IMR-90 (cell line): ENCODE measurements at regions not wholly inside any gene's neighbourhood (a gene's known extent, or its start where the extent isn't known, plus 50 kb on each side); places are given as distances from the start of the nearest gene placed in this dataset.

ENCODE experiments used
- ATAC-seq: fragments of 200-7000 bp; cut with Tn5 transposase; 2 replicates; pipeline ENCODE4 v1.9.1; 2020; ENCODE audit warnings: low read depth, mild to moderate bottlenecking, moderate library complexity
- BruUV-seq: library from RNA; stranded (reverse); fragments of 400-500 nt; replicated peaks from 2 replicates; lab custom pipeline; 2021; lab: Mats Ljungman, UMichigan
- CTCF ChIA-PET: fragments of 300-600 bp; formaldehyde crosslinking; extraction: SDS; loops from one replicate; lab custom pipeline; 2021; ENCODE audit warnings: antibody characterized with exemption; lab: Yijun Ruan, JAX
- POLR2A ChIA-PET: fragments of 300-600 bp; sonication (Branson Sonifier 250); formaldehyde crosslinking; loops from one replicate; lab custom pipeline; 2022; ENCODE audit warnings: antibody characterized with exemption; ENCODE audit not compliant: unreplicated experiment; lab: Charles Lee
- DNase-seq: peaks from one replicate; pipeline ENCODE4 v3.0.0; 2013
- H2AFZ ChIP-seq: replicated peaks from 2 replicates; pipeline ENCODE3; 2013; ENCODE audit warnings: low read length, mild to moderate bottlenecking; ENCODE audit not compliant: poor library complexity
- H2AK5ac ChIP-seq: 2 replicates; pipeline ENCODE4 v1.6.1; 2013; ENCODE audit warnings: low read depth, low read length, inconsistent platforms
- H2AK9ac ChIP-seq: replicated peaks from 2 replicates; pipeline ENCODE3; 2013; ENCODE audit warnings: mild to moderate bottlenecking, low read depth, low read length, moderate library complexity; ENCODE audit not compliant: poor library complexity
- H2BK120ac ChIP-seq: 2 replicates; pipeline ENCODE4 v1.6.1; 2013; ENCODE audit warnings: low read depth, low read length, inconsistent platforms
- H2BK15ac ChIP-seq: 3 replicates; pipeline ENCODE4 v1.6.1; 2013; ENCODE audit warnings: low read depth, low read length, inconsistent platforms
- H2BK20ac ChIP-seq: 2 replicates; pipeline ENCODE4 v1.6.1; 2013; ENCODE audit warnings: low read depth, mild to moderate bottlenecking, inconsistent platforms, low read length, moderate library complexity
- H2BK5ac ChIP-seq: 2 replicates; pipeline ENCODE4 v1.6.1; 2013; ENCODE audit warnings: mild to moderate bottlenecking, low read depth, low read length, inconsistent platforms; ENCODE audit not compliant: poor library complexity, severe bottlenecking
- H3K14ac ChIP-seq: replicated peaks from 2 replicates; pipeline ENCODE4 v1.6.1; 2013; ENCODE audit warnings: low read depth, low read length, inconsistent platforms
- H3K18ac ChIP-seq: 2 replicates; pipeline ENCODE4 v1.6.1; 2013; ENCODE audit warnings: low read depth, low read length, control low read depth
- H3K23ac ChIP-seq: 2 replicates; pipeline ENCODE4 v1.6.1; 2013; ENCODE audit warnings: low read depth, low read length, inconsistent platforms
- H3K27ac ChIP-seq: 2 replicates; pipeline ENCODE4 v1.5.1; 2013; ENCODE audit warnings: mild to moderate bottlenecking, control low read depth, low read length; ENCODE audit not compliant: insufficient read depth
- H3K27me3 ChIP-seq: 2 replicates; pipeline ENCODE4 v1.6.1; 2013; ENCODE audit warnings: low read length; ENCODE audit not compliant: control insufficient read depth, insufficient read depth
- H3K36me3 ChIP-seq: 2 replicates; pipeline ENCODE4 v1.6.1; 2013; ENCODE audit warnings: low read length, mixed read lengths; ENCODE audit not compliant: control insufficient read depth, insufficient read depth
- H3K4ac ChIP-seq: 2 replicates; pipeline ENCODE4 v1.6.1; 2013; ENCODE audit warnings: low read depth, low read length, inconsistent platforms
- H3K4me1 ChIP-seq: 2 replicates; pipeline ENCODE4 v1.6.1; 2013; ENCODE audit warnings: low read length, mixed read lengths; ENCODE audit not compliant: control insufficient read depth, insufficient read depth
- H3K4me2 ChIP-seq: 2 replicates; pipeline ENCODE4 v1.6.1; 2013; ENCODE audit warnings: low read depth, mild to moderate bottlenecking, control low read depth, low read length, moderate library complexity
- H3K4me3 ChIP-seq: 2 replicates; pipeline ENCODE4 v1.5.1; 2013; ENCODE audit warnings: low read depth, mild to moderate bottlenecking, control low read depth, low read length, moderate library complexity; ENCODE audit not compliant: insufficient read depth
- H3K56ac ChIP-seq: 2 replicates; pipeline ENCODE4 v1.6.1; 2013; ENCODE audit warnings: low read length, inconsistent platforms; ENCODE audit not compliant: insufficient read depth; ENCODE audit errors: extremely low read depth
- H3K79me1 ChIP-seq, 2 experiments: 2 replicates each; pipeline ENCODE4 v1.6.1; 2013; ENCODE audit warnings: low read length in 2 of 2, inconsistent platforms in 1 of 2, low read depth in 1 of 2
- H3K9ac ChIP-seq: 2 replicates; pipeline ENCODE4 v1.6.1; 2013; ENCODE audit warnings: low read depth, low read length, control low read depth
- H3K9me1 ChIP-seq: 2 replicates; pipeline ENCODE4 v1.6.1; 2013; ENCODE audit warnings: low read length, inconsistent platforms; ENCODE audit not compliant: insufficient read depth
- H3K9me3 ChIP-seq: 2 replicates; pipeline ENCODE4 v1.6.1; 2013; ENCODE audit warnings: low read length; ENCODE audit not compliant: control insufficient read depth, insufficient read depth
- H4K20me1 ChIP-seq: 2 replicates; pipeline ENCODE4 v1.6.1; 2013; ENCODE audit warnings: low read length, inconsistent platforms; ENCODE audit not compliant: insufficient read depth
- H4K5ac ChIP-seq: 2 replicates; pipeline ENCODE4 v1.6.1; 2013; ENCODE audit warnings: mild to moderate bottlenecking, low read depth, low read length, control low read depth
- H4K8ac ChIP-seq, 2 experiments: 2 replicates each; pipeline ENCODE4 v1.6.1; 2013; ENCODE audit warnings: low read depth in 2 of 2, low read length in 2 of 2, control low read depth in 1 of 2, inconsistent platforms in 1 of 2
- H4K91ac ChIP-seq: 2 replicates; pipeline ENCODE4 v1.6.1; 2013; ENCODE audit warnings: low read depth, low read length, inconsistent platforms; ENCODE audit not compliant: insufficient read depth
- BHLHE40 ChIP-seq: fragments of 150-350 bp; IDR thresholded peaks from 2 replicates; pipeline ENCODE4 v1.6.1; 2016; ENCODE audit warnings: mild to moderate bottlenecking, low read depth, low read length
- CEBPB ChIP-seq: IDR thresholded peaks from 2 replicates; pipeline ENCODE4 v1.6.1; 2012; ENCODE audit warnings: low read depth, low read length, improper control_type of control experiment
- CHD1 ChIP-seq: IDR thresholded peaks from 2 replicates; pipeline ENCODE4 v1.6.1; 2012; ENCODE audit warnings: low read depth, low read length, improper control_type of control experiment
- FOS ChIP-seq: fragments of 150-350 bp; IDR thresholded peaks from 2 replicates; pipeline ENCODE4 v1.6.1; 2016; ENCODE audit warnings: low read depth, low read length
- MAFK ChIP-seq: IDR thresholded peaks from 2 replicates; pipeline ENCODE4 v1.6.1; 2012; ENCODE audit warnings: low read depth, low read length, improper control_type of control experiment
- MAZ ChIP-seq: IDR thresholded peaks from 2 replicates; pipeline ENCODE4 v1.6.1; 2012; ENCODE audit warnings: low read depth, mild to moderate bottlenecking, low read length, improper control_type of control experiment, moderate library complexity, borderline replicate concordance
- MXI1 ChIP-seq: IDR thresholded peaks from 2 replicates; pipeline ENCODE4 v1.6.1; 2012; ENCODE audit warnings: low read depth, mild to moderate bottlenecking, low read length, moderate library complexity, borderline replicate concordance
- NFE2L2 ChIP-seq: fragments of 150-350 bp; IDR thresholded peaks from 2 replicates; pipeline ENCODE4 v1.6.1; 2016; ENCODE audit warnings: low read depth, mild to moderate bottlenecking, low read length
- POLR2A ChIP-seq: IDR thresholded peaks from 2 replicates; pipeline ENCODE4 v1.6.1; 2012; ENCODE audit warnings: mild to moderate bottlenecking, low read depth, low read length
- RAD21 ChIP-seq: IDR thresholded peaks from 2 replicates; pipeline ENCODE4 v1.6.1; 2012; ENCODE audit warnings: low read length, improper control_type of control experiment
- RCOR1 ChIP-seq: IDR thresholded peaks from 2 replicates; pipeline ENCODE4 v1.6.1; 2012; ENCODE audit warnings: mild to moderate bottlenecking, low read length, improper control_type of control experiment; ENCODE audit not compliant: insufficient replicate concordance
- RFX5 ChIP-seq: IDR thresholded peaks from 2 replicates; pipeline ENCODE4 v1.8.0; 2012; ENCODE audit warnings: low read depth, mild to moderate bottlenecking, low read length, moderate library complexity
- SMC3 ChIP-seq: fragments of 150-350 bp; IDR thresholded peaks from 2 replicates; pipeline ENCODE4 v1.6.1; 2016; ENCODE audit warnings: low read depth, mild to moderate bottlenecking, antibody characterized with exemption, low read length, moderate library complexity
- USF2 ChIP-seq: fragments of 150-350 bp; IDR thresholded peaks from 2 replicates; pipeline ENCODE4 v1.6.1; 2017; ENCODE audit warnings: mild to moderate bottlenecking, antibody characterized with exemption, low read length, low read depth
- WGBS, 2 experiments: methylation state at CpG; one replicate each; pipeline versions ENCODE4 v1.1.5 to v1.1.7; 2013; ENCODE audit warnings: missing lambda C conversion rate in 2 of 2; ENCODE audit not compliant: insufficient read length in 1 of 2; ENCODE audit errors: extremely low coverage in 2 of 2; 5-methylcytosine and 5-hydroxymethylcytosine counted together
- dilution Hi-C: fragments of 300-500 bp; cut with HindIII; formaldehyde crosslinking; loops from one replicate; pipeline ENCODE4 v1.14.3; 2018; ENCODE audit warnings: low sequenced_read_pairs; ENCODE audit not compliant: unreplicated experiment
- in situ Hi-C: fragments of 300-500 bp; cut with MboI; formaldehyde crosslinking; loops from 3 replicates; pipeline ENCODE4 v1.14.3; 2019; ENCODE audit warnings: low sequenced_read_pairs, inconsistent platforms, mixed read lengths
- intact Hi-C: fragments of 100-400 bp; cut with micrococcal nuclease; formaldehyde crosslinking; loops from 2 replicates; pipeline ENCODE4 v1.10.0; 2022
- TF ChIP-seq, protein P1 (sequence below): conservative IDR thresholded peaks from 2 replicates; pipeline ENCODE4 v1.5.1; 2012; ENCODE audit warnings: mild to moderate bottlenecking, low read depth, low read length, improper control_type of control experiment
- TF ChIP-seq, protein P2 (sequence below): fragments of 150-350 bp; IDR thresholded peaks from 2 replicates; pipeline ENCODE4 v1.6.1; 2016; ENCODE audit warnings: low read depth, mild to moderate bottlenecking, low read length, moderate library complexity, borderline replicate concordance

- in situ Hi-C loops: no loop called here
- POLR2A ChIA-PET: no interaction called here
- intact Hi-C loops: no loop called here
- H3K23ac ChIP-seq: no peak overlapping the region
- no peak overlapping the region for H2AK5ac ChIP-seq
- dilution Hi-C loops: no loop called here
- no peak overlapping the region for H2AK9ac ChIP-seq
- no peaks in the 10 kb centered on the region for H3K36me3 ChIP-seq
- TF ChIP-seq RFX5 (no peak), RAD21 (no peak), MAFK (no peak), CEBPB (no peak), BHLHE40 (no peak), SMC3 (no peak), RCOR1 (no peak), MAZ (no peak), POLR2A (no peak), CHD1 (no peak), NFE2L2 (no peak), FOS (no peak), USF2 (no peak), MXI1 (no peak)
- TF ChIP-seq, protein P1, sequence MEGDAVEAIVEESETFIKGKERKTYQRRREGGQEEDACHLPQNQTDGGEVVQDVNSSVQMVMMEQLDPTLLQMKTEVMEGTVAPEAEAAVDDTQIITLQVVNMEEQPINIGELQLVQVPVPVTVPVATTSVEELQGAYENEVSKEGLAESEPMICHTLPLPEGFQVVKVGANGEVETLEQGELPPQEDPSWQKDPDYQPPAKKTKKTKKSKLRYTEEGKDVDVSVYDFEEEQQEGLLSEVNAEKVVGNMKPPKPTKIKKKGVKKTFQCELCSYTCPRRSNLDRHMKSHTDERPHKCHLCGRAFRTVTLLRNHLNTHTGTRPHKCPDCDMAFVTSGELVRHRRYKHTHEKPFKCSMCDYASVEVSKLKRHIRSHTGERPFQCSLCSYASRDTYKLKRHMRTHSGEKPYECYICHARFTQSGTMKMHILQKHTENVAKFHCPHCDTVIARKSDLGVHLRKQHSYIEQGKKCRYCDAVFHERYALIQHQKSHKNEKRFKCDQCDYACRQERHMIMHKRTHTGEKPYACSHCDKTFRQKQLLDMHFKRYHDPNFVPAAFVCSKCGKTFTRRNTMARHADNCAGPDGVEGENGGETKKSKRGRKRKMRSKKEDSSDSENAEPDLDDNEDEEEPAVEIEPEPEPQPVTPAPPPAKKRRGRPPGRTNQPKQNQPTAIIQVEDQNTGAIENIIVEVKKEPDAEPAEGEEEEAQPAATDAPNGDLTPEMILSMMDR: no peak
- TF ChIP-seq, protein P2, sequence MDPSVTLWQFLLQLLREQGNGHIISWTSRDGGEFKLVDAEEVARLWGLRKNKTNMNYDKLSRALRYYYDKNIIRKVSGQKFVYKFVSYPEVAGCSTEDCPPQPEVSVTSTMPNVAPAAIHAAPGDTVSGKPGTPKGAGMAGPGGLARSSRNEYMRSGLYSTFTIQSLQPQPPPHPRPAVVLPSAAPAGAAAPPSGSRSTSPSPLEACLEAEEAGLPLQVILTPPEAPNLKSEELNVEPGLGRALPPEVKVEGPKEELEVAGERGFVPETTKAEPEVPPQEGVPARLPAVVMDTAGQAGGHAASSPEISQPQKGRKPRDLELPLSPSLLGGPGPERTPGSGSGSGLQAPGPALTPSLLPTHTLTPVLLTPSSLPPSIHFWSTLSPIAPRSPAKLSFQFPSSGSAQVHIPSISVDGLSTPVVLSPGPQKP: no peak
- H3K27me3 ChIP-seq: no peaks in the 10 kb centered on the region
- H3K4me2 ChIP-seq: no peak overlapping the region
- H3K9me1 ChIP-seq: no peaks in the 10 kb centered on the region
- H4K91ac ChIP-seq: no peak overlapping the region
- H3K56ac ChIP-seq: no peak overlapping the region
- no peak overlapping the region for H4K5ac ChIP-seq
- no peak overlapping the region for H2AFZ ChIP-seq
- no peak overlapping the region for H2BK15ac ChIP-seq
- no peak overlapping the region for H2BK20ac ChIP-seq
- no peak overlapping the region for H3K9ac ChIP-seq
- H4K8ac ChIP-seq: no peak overlapping the region
- no peak overlapping the region for H3K4me3 ChIP-seq
- no peaks in the 10 kb centered on the region for H4K20me1 ChIP-seq
- DNase-seq (no peak), ATAC-seq (no peak)
- WGBS, 2 experiments: 93% methylated on average over 57 of the region's 80 CpGs; no CpG with 5 or more reads in 1 of the 2 experiments
- H3K4ac ChIP-seq: no peak overlapping the region
- H2BK120ac ChIP-seq: no peak overlapping the region
- peaks cover 31% of the 10 kb centered on the region; the same call in 1 of the 2 replicates for H3K9me3 ChIP-seq
- no peak overlapping the region for H3K14ac ChIP-seq
- no peaks in the 10 kb centered on the region for H3K4me1 ChIP-seq
- CTCF ChIA-PET: no interaction called here
- no peak overlapping the region for H2BK5ac ChIP-seq
- no TSS peak for BruUV-seq
- no peak overlapping the region for H3K27ac ChIP-seq
- no peak overlapping the region for H3K18ac ChIP-seq
- H3K79me1 ChIP-seq: no peaks in the 10 kb centered on the region
Observed at GRCh38 chr13:18232298-18232993, 949.2 kb downstream of the TUBA3C start.
